H1 (cell line): ENCODE measurements at regions not wholly inside any gene's neighbourhood (a gene's known extent, or its start where the extent isn't known, plus 50 kb on each side); places are given as distances from the start of the nearest gene placed in this dataset.

Source experiments
- GABPA ChIP-seq: IDR thresholded peaks from 2 replicates; pipeline ENCODE4 v1.6.1; 2011; ENCODE audit warnings: mild to moderate bottlenecking, low read length, moderate library complexity, borderline replicate concordance; ENCODE audit not compliant: insufficient read depth
- JUND ChIP-seq: IDR thresholded peaks from 2 replicates; pipeline ENCODE4 v1.6.1; 2011; ENCODE audit warnings: mild to moderate bottlenecking, improper control_type of control experiment, low read length
- MAX ChIP-seq: IDR thresholded peaks from 2 replicates; pipeline ENCODE4 v1.6.1; 2012; ENCODE audit warnings: inconsistent platforms
- NRF1 ChIP-seq: IDR thresholded peaks from 2 replicates; pipeline ENCODE4 v1.6.1; 2011; ENCODE audit warnings: mild to moderate bottlenecking, low read depth, low read length, improper control_type of control experiment
- POLR2A ChIP-seq, 2 experiments: IDR thresholded peaks; 1 replicate in 1 of 2; 2 replicates in 1 of 2; pipeline ENCODE4 v1.6.1; 2011; ENCODE audit warnings: low read depth in 2 of 2, low read length in 2 of 2, mild to moderate bottlenecking in 2 of 2; ENCODE audit errors: control extremely low read depth in 1 of 2
- POLR2AphosphoS5 ChIP-seq: IDR thresholded peaks from 2 replicates; pipeline ENCODE4 v1.6.1; 2011; ENCODE audit warnings: low read depth, low read length
- RAD21 ChIP-seq, 2 experiments: IDR thresholded peaks in 1 of 2; conservative IDR thresholded peaks in 1 of 2; 2 replicates each; pipeline ENCODE4 v1.6.1; 2011; ENCODE audit warnings: low read depth in 2 of 2, low read length in 2 of 2, improper control_type of control experiment in 1 of 2, inconsistent platforms in 1 of 2, mild to moderate bottlenecking in 1 of 2, moderate library complexity in 1 of 2
- RXRA ChIP-seq: IDR thresholded peaks from 2 replicates; pipeline ENCODE4 v1.6.1; 2011; ENCODE audit warnings: low read depth, mild to moderate bottlenecking, low read length, moderate library complexity; ENCODE audit not compliant: insufficient read depth
- SP2 ChIP-seq: IDR thresholded peaks from 2 replicates; pipeline ENCODE4 v1.6.1; 2012; ENCODE audit warnings: mild to moderate bottlenecking, low read length, inconsistent platforms
- SUZ12 ChIP-seq: fragments of 200-600 bp; sonication (generic); IDR thresholded peaks from 2 replicates; pipeline ENCODE4 v1.6.1; 2012; ENCODE audit warnings: mild to moderate bottlenecking, inconsistent platforms, low read length, moderate library complexity, mixed read lengths
- TF ChIP-seq, protein P1 (sequence below), 3 experiments: IDR thresholded peaks; 1 replicate in 2 of 3; 2 replicates in 1 of 3; pipeline versions ENCODE4 v1.5.1 to v1.6.1; 2011; ENCODE audit warnings: low read length in 3 of 3, mild to moderate bottlenecking in 3 of 3, inconsistent platforms in 2 of 3, low read depth in 1 of 3, moderate library complexity in 1 of 3; ENCODE audit not compliant: insufficient read depth in 1 of 3; ENCODE audit errors: control extremely low read depth in 1 of 3

GRCh38 chr10:78166261-78166660, 132.6 kb downstream of the RPS24 start:
- TF ChIP-seq MAX (no peak), GABPA (no peak), SUZ12 (no peak), RXRA (no peak), POLR2AphosphoS5 (no peak), RAD21 (IDR thresholded peaks at IDR 0.05 in 1 of 2, conservative IDR thresholded peaks at IDR 0.05 in 1 of 2; ENCODE audit: low read depth in 2 of 2, low read length in 2 of 2) (no peak), POLR2A (IDR thresholded peaks at IDR 0.05; ENCODE audit: control extremely low read depth in 1 of 2, low read depth in 2 of 2, low read length in 2 of 2) (no peak), SP2 (no peak), JUND (no peak), NRF1 (no peak)
- TF ChIP-seq, protein P1, sequence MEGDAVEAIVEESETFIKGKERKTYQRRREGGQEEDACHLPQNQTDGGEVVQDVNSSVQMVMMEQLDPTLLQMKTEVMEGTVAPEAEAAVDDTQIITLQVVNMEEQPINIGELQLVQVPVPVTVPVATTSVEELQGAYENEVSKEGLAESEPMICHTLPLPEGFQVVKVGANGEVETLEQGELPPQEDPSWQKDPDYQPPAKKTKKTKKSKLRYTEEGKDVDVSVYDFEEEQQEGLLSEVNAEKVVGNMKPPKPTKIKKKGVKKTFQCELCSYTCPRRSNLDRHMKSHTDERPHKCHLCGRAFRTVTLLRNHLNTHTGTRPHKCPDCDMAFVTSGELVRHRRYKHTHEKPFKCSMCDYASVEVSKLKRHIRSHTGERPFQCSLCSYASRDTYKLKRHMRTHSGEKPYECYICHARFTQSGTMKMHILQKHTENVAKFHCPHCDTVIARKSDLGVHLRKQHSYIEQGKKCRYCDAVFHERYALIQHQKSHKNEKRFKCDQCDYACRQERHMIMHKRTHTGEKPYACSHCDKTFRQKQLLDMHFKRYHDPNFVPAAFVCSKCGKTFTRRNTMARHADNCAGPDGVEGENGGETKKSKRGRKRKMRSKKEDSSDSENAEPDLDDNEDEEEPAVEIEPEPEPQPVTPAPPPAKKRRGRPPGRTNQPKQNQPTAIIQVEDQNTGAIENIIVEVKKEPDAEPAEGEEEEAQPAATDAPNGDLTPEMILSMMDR (IDR thresholded peaks at IDR 0.05; ENCODE audit: control extremely low read depth in 1 of 3, insufficient read depth in 1 of 3, low read depth in 1 of 3, low read length in 3 of 3): no peak
